ENCODE measurements at regions not wholly inside any gene's neighbourhood (a gene's known extent, or its start where the extent isn't known, plus 50 kb on each side); places are given as distances from the start of the nearest gene placed in this dataset.
"Not testable (repeated sequence)": the region's sequence is repeated elsewhere in the genome, so short reads cannot be mapped to it uniquely, and the experiment has no call there.

- TF ChIP-seq, protein P1, sequence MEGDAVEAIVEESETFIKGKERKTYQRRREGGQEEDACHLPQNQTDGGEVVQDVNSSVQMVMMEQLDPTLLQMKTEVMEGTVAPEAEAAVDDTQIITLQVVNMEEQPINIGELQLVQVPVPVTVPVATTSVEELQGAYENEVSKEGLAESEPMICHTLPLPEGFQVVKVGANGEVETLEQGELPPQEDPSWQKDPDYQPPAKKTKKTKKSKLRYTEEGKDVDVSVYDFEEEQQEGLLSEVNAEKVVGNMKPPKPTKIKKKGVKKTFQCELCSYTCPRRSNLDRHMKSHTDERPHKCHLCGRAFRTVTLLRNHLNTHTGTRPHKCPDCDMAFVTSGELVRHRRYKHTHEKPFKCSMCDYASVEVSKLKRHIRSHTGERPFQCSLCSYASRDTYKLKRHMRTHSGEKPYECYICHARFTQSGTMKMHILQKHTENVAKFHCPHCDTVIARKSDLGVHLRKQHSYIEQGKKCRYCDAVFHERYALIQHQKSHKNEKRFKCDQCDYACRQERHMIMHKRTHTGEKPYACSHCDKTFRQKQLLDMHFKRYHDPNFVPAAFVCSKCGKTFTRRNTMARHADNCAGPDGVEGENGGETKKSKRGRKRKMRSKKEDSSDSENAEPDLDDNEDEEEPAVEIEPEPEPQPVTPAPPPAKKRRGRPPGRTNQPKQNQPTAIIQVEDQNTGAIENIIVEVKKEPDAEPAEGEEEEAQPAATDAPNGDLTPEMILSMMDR (conservative IDR thresholded peaks at IDR 0.05; ENCODE audit: low read length), result no peak
- TF ChIP-seq EZH2phosphoT487 (IDR thresholded peaks at IDR 0.05; ENCODE audit: borderline replicate concordance, low read depth, low read length), result no peak
- no peaks in the 10 kb centered on the region for H4K20me1 ChIP-seq (ENCODE audit: insufficient read depth, low read length)
- H3K9me3 ChIP-seq (ENCODE audit: low read length), result no peaks in the 10 kb centered on the region
- no peaks in the 10 kb centered on the region for H3K79me2 ChIP-seq (ENCODE audit: insufficient read depth, low read depth, low read length)
- no peak for DNase-seq (ENCODE audit: low spot score)
- no peak overlapping the region for H3K4me3 ChIP-seq (ENCODE audit: low read depth, low read length, poor library complexity, severe bottlenecking)
- CTCF ChIA-PET (ENCODE audit: unreplicated experiment), result no interaction called here
- no peak overlapping the region for H3K4me2 ChIP-seq (ENCODE audit: low read length)
- H3K9me2 ChIP-seq (ENCODE audit: insufficient read depth, low read length), result no peaks in the 10 kb centered on the region
- no peak overlapping the region for H3K27ac ChIP-seq (ENCODE audit: low read depth, low read length, poor library complexity, severe bottlenecking)
- POLR2A ChIA-PET, result interaction anchor here (0.8 kb wide), 1 partner anchor 10 kb away, joined by 3 read pairs; no protein-coding TSS in a partner anchor
- no TSS peak for BruUV-seq (replicated peaks)
- intact Hi-C loops (cut with micrococcal nuclease; ENCODE audit: unreplicated experiment), result no loop called here
- H3K36me3 ChIP-seq (ENCODE audit: insufficient read depth, low read length), result no peaks in the 10 kb centered on the region
- no peak overlapping the region for H2AFZ ChIP-seq (ENCODE audit: low read length)
- no peaks in the 10 kb centered on the region for H3K4me1 ChIP-seq (ENCODE audit: insufficient read depth, low read length, poor library complexity, severe bottlenecking)
Measured at GRCh38 chr4:183816077-183816476, 89.0 kb upstream of the STOX2 start.

- H3K4me1 ChIP-seq (ENCODE audit: insufficient read depth, low read length, poor library complexity, severe bottlenecking), result no peaks in the 10 kb centered on the region
- H3K9me2 ChIP-seq (ENCODE audit: insufficient read depth, low read length), result no peaks in the 10 kb centered on the region
- no peaks in the 10 kb centered on the region for H4K20me1 ChIP-seq (ENCODE audit: insufficient read depth, low read length)
- H3K4me2 ChIP-seq (ENCODE audit: low read length), result no peak overlapping the region
- no peaks in the 10 kb centered on the region for H3K36me3 ChIP-seq (ENCODE audit: insufficient read depth, low read length)
- intact Hi-C loops (cut with micrococcal nuclease; ENCODE audit: unreplicated experiment), result no loop called here
- no peak overlapping the region for H3K4me3 ChIP-seq (ENCODE audit: low read depth, low read length, poor library complexity, severe bottlenecking)
- TF ChIP-seq, protein P1 (conservative IDR thresholded peaks at IDR 0.05; ENCODE audit: low read length), result no peak
- ChIA-PET POLR2A (interaction anchor here (0.8 kb wide), 1 partner anchor 11 kb away, joined by 3 read pairs; no protein-coding TSS in a partner anchor), CTCF (ENCODE audit: unreplicated experiment) (no interaction called here)
- BruUV-seq (replicated peaks), result no TSS peak
- no peak overlapping the region for H3K27ac ChIP-seq (ENCODE audit: low read depth, low read length, poor library complexity, severe bottlenecking)
- no peak overlapping the region for H2AFZ ChIP-seq (ENCODE audit: low read length)
- no peaks in the 10 kb centered on the region for H3K9me3 ChIP-seq (ENCODE audit: low read length)
- DNase-seq (ENCODE audit: low spot score), result no peak
- H3K79me2 ChIP-seq (ENCODE audit: insufficient read depth, low read depth, low read length), result no peaks in the 10 kb centered on the region
Measured at GRCh38 chr4:183816882-183817509, 88.1 kb upstream of the STOX2 start.

GRCh38 chr4:183818591-183818990 is 86.5 kb upstream of the STOX2 start:
- H2AFZ ChIP-seq (ENCODE audit: low read length); H3K4me3 ChIP-seq (ENCODE audit: low read depth, low read length, poor library complexity, severe bottlenecking); H3K9me2 ChIP-seq (ENCODE audit: insufficient read depth, low read length); H3K4me2 ChIP-seq (ENCODE audit: low read length); H3K9me3 ChIP-seq (ENCODE audit: low read length); intact Hi-C loops (cut with micrococcal nuclease; ENCODE audit: unreplicated experiment); CTCF ChIA-PET (ENCODE audit: unreplicated experiment); H3K27ac ChIP-seq (ENCODE audit: low read depth, low read length, poor library complexity, severe bottlenecking); H3K36me3 ChIP-seq (ENCODE audit: insufficient read depth, low read length); H4K20me1 ChIP-seq (ENCODE audit: insufficient read depth, low read length); H3K4me1 ChIP-seq (ENCODE audit: insufficient read depth, low read length, poor library complexity, severe bottlenecking); BruUV-seq (replicated peaks); H3K79me2 ChIP-seq (ENCODE audit: insufficient read depth, low read depth, low read length); DNase-seq (ENCODE audit: low spot score); POLR2A ChIA-PET: not testable (repeated sequence)
